ENCODE measurements at regions not wholly inside any gene's neighbourhood (a gene's known extent, or its start where the extent isn't known, plus 50 kb on each side); places are given as distances from the start of the nearest gene placed in this dataset.

GRCh38 chr4:159447296-159447695 is 344.4 kb downstream of the RAPGEF2 start:
- no TSS peak for BruUV-seq (replicated peaks)
- Mint-ChIP-seq H3K4me3 (ENCODE audit: unreplicated experiment) (no peak overlapping the region), H3K4me1 (ENCODE audit: insufficient read depth, unreplicated experiment) (peaks cover 7% of the 10 kb centered on the region), H3K36me3 (ENCODE audit: insufficient read depth, unreplicated experiment) (no peaks in the 10 kb centered on the region), H3K27ac (ENCODE audit: low read depth, unreplicated experiment) (no peak overlapping the region), H3K9me3 (ENCODE audit: unreplicated experiment) (no peaks in the 10 kb centered on the region), H3K27me3 (ENCODE audit: insufficient read depth, unreplicated experiment) (no peaks in the 10 kb centered on the region)
- ChIA-PET CTCF (interaction anchor here (0.6 to 0.7 kb wide), 2 partner anchors 258 to 595 kb away, joined by 3 to 4 read pairs; no protein-coding TSS in a partner anchor), POLR2A (no interaction called here)
- TF ChIP-seq CTCF (IDR thresholded peaks at IDR 0.05; ENCODE audit: unreplicated experiment) = no peak
- DNase-seq (ENCODE audit: unreplicated experiment) = no peak
- intact Hi-C loops (cut with micrococcal nuclease) = loop anchor here (5.0 to 10.0 kb wide), 3 partner anchors 82 to 1185 kb away; no protein-coding TSS in a partner anchor

- intact Hi-C loops (cut with micrococcal nuclease) = no loop called here
- H3K27me3 Mint-ChIP-seq (ENCODE audit: insufficient read depth, unreplicated experiment) = no peaks in the 10 kb centered on the region
- H3K27ac Mint-ChIP-seq (ENCODE audit: low read depth, unreplicated experiment) = no peak overlapping the region
- no peaks in the 10 kb centered on the region for H3K4me1 Mint-ChIP-seq (ENCODE audit: insufficient read depth, unreplicated experiment)
- ChIA-PET POLR2A (no interaction called here), CTCF (no interaction called here)
- no peaks in the 10 kb centered on the region for H3K36me3 Mint-ChIP-seq (ENCODE audit: insufficient read depth, unreplicated experiment)
- H3K4me3 Mint-ChIP-seq (ENCODE audit: unreplicated experiment) = no peak overlapping the region
- BruUV-seq (replicated peaks) = no TSS peak
- TF ChIP-seq CTCF (IDR thresholded peaks at IDR 0.05; ENCODE audit: unreplicated experiment) = no peak
- no peak for DNase-seq (ENCODE audit: unreplicated experiment)
- H3K9me3 Mint-ChIP-seq (ENCODE audit: unreplicated experiment) = no peaks in the 10 kb centered on the region
Observed at GRCh38 chr4:159451006-159451405, 348.1 kb downstream of the RAPGEF2 start.

- ChIA-PET CTCF (interaction anchor here (0.6 to 1.9 kb wide), 21 partner anchors 9 to 1191 kb away, joined by 3 to 11 read pairs (median 3); no protein-coding TSS in a partner anchor), POLR2A (interaction anchor here (0.5 to 1.0 kb wide), 6 partner anchors 8 to 551 kb away, joined by 3 to 5 read pairs (median 3); no protein-coding TSS in a partner anchor)
- Mint-ChIP-seq H3K4me3 (ENCODE audit: unreplicated experiment) (no peak overlapping the region), H3K27ac (ENCODE audit: low read depth, unreplicated experiment) (no peak overlapping the region), H3K9me3 (ENCODE audit: unreplicated experiment) (no peaks in the 10 kb centered on the region), H3K27me3 (ENCODE audit: insufficient read depth, unreplicated experiment) (no peaks in the 10 kb centered on the region), H3K36me3 (ENCODE audit: insufficient read depth, unreplicated experiment) (no peaks in the 10 kb centered on the region), H3K4me1 (ENCODE audit: insufficient read depth, unreplicated experiment) (no peaks in the 10 kb centered on the region)
- DNase-seq (ENCODE audit: unreplicated experiment) = peak; percentile 68
- no TSS peak for BruUV-seq (replicated peaks)
- TF ChIP-seq CTCF (IDR thresholded peaks at IDR 0.05; ENCODE audit: unreplicated experiment) = peak; percentile 52
- intact Hi-C loops (cut with micrococcal nuclease) = no loop called here
Observed at GRCh38 chr4:159455675-159456237, 352.9 kb downstream of the RAPGEF2 start.

- CTCF ChIA-PET = no interaction called here
- POLR2A ChIA-PET = no interaction called here
- H3K27me3 Mint-ChIP-seq (ENCODE audit: insufficient read depth, unreplicated experiment) = no peaks in the 10 kb centered on the region
- intact Hi-C loops (cut with micrococcal nuclease) = no loop called here
- no peaks in the 10 kb centered on the region for H3K36me3 Mint-ChIP-seq (ENCODE audit: insufficient read depth, unreplicated experiment)
- TF ChIP-seq CTCF (IDR thresholded peaks at IDR 0.05; ENCODE audit: unreplicated experiment) = no peak
- DNase-seq (ENCODE audit: unreplicated experiment) = no peak
- H3K4me3 Mint-ChIP-seq (ENCODE audit: unreplicated experiment) = no peak overlapping the region
- H3K9me3 Mint-ChIP-seq (ENCODE audit: unreplicated experiment) = no peaks in the 10 kb centered on the region
- no TSS peak for BruUV-seq (replicated peaks)
- no peak overlapping the region for H3K27ac Mint-ChIP-seq (ENCODE audit: low read depth, unreplicated experiment)
- H3K4me1 Mint-ChIP-seq (ENCODE audit: insufficient read depth, unreplicated experiment) = no peaks in the 10 kb centered on the region
Observed at GRCh38 chr4:159460371-159460770, 357.5 kb downstream of the RAPGEF2 start.
